ENCODE measurements at regions not wholly inside any gene's neighbourhood (a gene's known extent, or its start where the extent isn't known, plus 50 kb on each side); places are given as distances from the start of the nearest gene placed in this dataset.
"Not testable (repeated sequence)": the region's sequence is repeated elsewhere in the genome, so short reads cannot be mapped to it uniquely, and the experiment has no call there.

DNA sequence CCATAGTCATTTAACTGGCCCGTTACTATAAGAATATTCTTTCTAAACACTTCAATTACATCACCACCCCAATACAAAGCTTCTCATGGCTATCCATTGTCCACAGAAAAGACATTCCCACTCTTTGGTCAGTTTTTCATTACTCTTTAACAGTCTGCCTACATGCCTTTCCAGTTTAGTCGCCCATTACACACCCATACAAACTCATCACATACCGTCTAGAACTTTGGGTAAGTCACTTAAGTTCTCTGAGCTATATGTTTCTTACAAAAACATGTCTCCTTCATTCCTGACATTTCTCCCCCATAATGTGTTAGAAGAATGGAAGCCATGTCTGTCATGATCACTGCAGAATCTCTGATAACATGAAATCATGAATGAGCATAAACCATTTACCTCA, 108.2 kb upstream of the STK17B start:
- no peak for DNase-seq (ENCODE audit: low read depth)

DNA sequence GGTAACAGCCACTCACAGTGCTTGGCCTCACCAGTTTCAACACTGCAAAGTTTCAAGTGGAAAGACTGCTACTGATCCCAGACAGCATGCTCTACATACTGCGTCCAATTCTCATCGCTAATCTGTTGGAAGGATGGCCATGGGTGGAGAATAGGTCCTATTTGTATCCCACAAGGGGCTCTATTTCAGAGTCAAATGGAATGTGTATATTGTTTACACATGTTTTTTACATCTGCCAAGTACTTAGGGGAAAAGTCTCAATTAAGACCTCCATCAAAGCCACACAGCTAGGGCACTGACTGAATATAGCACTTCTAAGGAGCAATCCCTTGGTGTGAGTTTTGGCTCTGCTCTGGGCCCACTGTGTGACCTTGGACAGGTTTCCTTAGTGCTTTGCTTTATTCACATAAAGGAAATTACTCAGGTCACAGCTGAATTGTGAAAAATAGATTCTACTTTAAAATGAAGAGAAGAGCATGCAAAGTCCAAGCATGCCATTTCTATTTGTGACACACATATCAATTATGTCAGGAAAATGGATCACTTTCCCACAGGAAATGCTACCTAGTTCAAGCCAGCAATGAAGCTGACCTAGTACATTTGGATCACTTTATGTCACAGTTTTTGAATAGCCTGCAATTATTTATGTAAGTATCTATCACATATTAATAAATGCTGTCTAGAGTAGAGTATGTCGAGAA, 112.9 kb upstream of the STK17B start:
- DNase-seq (ENCODE audit: low read depth): no peak

GRCh38 chr2:196284866-196285557, 113.6 kb upstream of the STK17B start:
- no peak for DNase-seq (ENCODE audit: low read depth)

DNA sequence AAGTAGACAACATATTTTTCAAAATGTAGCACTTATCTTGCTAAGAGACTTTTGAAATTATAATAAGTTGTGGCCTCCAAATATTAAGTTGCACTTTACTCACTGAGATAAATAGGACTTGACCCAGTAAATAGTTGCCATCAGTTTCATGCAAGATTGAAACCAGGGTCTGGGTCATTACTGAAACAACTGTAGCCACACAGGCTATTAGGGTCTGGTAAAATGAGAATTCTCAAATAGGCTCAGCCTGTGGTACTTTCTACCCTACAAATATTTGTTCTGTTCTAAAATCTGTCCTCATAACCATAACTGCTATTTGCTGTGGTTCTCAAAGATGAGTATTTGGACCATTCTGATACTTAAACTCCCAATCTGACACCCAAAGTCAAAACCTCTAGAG, 115.4 kb upstream of the STK17B start:
- DNase-seq (ENCODE audit: low read depth): no peak

- no peak for DNase-seq (ENCODE audit: low read depth)
These were observed 116.1 kb upstream of the STK17B start for GRCh38 chr2:196287523-196287922.

- DNase-seq (ENCODE audit: low read depth): no peak
These were observed 116.7 kb upstream of the STK17B start for GRCh38 chr2:196288006-196288538.

GRCh38 chr2:196289000-196289399, 117.6 kb upstream of the STK17B start:
- DNase-seq (ENCODE audit: low read depth): no peak

- no peak for DNase-seq (ENCODE audit: low read depth)
These were observed 118.8 kb upstream of the STK17B start for GRCh38 chr2:196290136-196290535.

- no peak for DNase-seq (ENCODE audit: low read depth)
These were observed 119.2 kb upstream of the STK17B start for GRCh38 chr2:196290569-196290968.

- DNase-seq (ENCODE audit: low read depth): no peak
These were observed 120.0 kb upstream of the STK17B start for GRCh38 chr2:196291426-196291825.

DNA sequence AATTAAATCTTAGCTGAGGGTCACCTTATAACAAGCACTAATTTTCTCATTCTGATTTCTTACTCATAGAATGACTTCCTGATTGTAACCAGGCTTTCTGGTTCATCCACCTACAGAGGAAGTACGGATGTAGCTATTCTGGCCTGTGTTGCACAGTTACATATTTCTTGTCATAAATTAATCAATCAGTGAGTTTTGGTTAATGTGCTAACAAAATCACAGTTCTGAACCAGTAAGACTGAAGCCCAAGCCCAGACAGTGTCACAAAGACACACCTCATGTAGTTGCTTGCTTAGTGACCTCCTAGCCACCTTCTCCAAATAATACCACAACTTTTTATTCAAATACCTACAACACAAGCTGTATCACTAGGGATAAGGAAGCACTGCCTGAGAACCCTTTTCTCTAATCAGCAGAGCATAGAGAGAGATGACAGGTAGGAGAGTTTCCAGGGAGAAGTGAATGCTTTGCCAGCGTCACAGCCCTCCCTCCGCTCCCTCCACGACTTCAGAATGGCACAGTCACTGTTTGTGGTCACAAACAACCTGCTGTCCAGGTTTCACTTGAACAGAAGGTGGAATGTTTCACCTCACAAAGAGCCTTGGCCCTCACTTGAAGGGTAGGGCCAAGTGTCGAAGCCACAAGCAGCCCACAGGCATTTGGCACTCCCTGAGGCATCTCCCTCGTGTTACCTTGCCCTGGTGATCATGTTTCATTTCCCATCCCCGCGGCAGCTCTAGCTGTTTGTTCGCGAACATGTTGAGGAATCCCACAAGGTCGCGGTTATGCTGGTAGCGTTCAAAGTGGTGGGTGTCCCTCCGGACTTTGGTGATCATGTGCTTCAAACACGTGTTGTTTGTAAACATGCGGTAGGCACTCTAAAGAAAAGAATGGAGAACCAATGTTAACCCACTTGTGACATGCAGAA, 120.8 kb upstream of the STK17B start:
- no peak for DNase-seq (ENCODE audit: low read depth)

DNA sequence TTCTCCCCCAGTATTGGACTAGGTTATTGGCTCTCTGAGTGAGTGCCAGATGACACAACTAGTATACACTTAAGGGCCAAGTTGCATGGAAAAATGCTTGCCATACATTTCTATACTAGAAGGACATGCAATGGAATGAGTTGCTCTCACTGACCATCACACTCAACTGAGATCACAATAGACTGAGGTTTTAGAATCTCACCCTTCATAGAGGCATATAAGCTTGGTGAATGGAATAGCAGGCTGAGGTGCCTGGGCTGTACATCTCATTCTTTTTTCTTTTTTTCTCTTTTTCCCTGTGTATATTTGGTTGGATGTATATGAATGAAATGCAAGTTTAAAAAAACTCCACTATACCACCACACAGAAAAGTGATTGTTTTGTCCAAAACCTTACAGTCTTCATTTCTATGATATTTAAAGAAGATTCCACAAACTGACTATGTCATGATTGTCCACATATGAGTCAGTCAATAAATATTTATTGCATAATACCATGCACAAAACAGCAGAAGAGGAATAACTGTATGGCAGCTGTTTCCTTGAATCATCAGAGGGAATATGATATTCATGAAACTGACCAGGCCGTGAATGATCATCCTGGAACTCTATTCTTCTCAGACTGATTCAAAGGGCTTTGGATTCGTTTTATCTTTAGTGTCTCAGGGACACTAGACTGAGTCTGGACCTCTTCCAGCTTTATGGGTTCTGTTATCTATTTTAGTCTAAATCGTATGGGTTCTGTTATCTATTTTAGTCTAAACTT, 122.6 kb upstream of the STK17B start:
- no peak for DNase-seq (ENCODE audit: low read depth)

DNA sequence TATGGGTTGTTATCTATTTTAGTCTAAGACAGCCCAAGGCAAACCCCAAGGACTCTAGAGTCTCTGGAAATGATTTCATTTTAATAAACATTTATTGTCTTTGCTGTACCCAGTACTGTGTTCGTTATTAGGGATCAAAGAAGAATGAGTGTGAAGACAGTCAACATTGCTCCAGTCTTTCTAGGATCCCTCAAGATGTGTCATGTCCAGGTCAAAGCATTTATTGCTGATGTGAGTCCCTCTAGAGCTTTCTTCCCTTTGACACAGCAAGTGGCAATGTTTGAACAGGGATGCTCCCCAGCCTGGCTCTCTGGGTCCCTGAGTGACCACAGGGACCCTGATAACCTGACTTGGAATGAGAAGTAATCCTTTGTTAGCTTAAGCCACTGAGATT, 123.1 kb upstream of the STK17B start:
- no peak for DNase-seq (ENCODE audit: low read depth)

- no peak for DNase-seq (ENCODE audit: low read depth)
These were observed 123.6 kb upstream of the STK17B start for GRCh38 chr2:196295005-196295404.

DNA sequence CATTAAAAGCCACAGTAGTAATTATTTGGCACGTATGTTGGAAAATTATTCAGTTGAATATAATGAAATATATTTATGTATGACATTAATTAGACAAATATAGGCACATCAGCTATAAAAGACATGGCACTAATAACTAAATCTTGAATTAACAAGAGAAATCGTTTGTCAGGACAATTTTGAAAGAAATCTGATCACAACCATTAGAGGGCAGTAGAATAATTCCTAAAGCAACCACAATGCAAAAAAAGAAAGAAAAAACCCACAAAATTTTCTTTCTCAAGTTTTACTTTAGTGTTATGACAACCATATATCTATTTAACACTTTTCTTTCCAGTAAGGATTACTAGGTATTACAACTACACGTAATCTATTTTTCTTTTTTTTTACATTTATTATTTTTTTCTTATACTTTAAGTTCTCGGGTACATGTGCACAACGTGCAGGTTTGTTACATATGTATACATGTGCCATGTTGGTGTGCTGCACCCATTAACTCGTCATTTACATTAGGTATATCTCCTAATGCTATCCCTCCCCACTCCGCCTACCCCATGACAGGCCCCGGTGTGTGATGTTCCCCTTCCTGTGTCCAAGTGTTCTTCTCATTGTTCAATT, 126.8 kb upstream of the STK17B start:
- not testable (repeated sequence) for DNase-seq (ENCODE audit: low read depth)

DNA sequence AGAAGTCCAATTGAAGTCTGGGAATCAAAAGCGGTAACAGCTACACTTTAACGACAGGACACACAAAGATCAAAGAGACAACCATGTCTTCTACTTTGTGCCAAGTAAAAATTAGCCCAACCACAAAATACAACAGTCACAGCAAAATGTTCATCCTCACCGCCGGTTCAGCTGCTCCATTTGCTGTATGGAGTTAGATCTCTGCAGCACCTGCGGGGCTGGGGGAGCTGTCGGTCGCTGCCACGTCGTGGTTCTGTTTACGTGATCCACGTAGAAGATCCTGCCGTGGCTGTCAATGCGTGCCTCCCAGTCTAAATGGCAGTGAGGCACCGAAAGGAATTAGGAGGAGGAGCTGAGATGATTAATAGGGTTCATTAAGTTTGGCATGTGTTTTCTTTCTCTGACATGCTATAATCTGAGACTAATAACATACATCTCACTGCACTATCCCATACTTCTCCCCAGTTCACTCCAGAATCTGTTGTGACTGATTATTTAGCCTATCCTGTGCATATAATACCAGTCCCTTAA, 136.5 kb upstream of the STK17B start:
- no peak for DNase-seq (ENCODE audit: low read depth)

- no peak for DNase-seq (ENCODE audit: low read depth)
These were observed 138.3 kb upstream of the STK17B start for GRCh38 chr2:196309691-196310090.

GRCh38 chr2:196314157-196314556, 142.8 kb upstream of the STK17B start:
- no peak for DNase-seq (ENCODE audit: low read depth)

GRCh38 chr2:196314780-196315179, 143.4 kb upstream of the STK17B start:
- DNase-seq (ENCODE audit: low read depth): no peak

DNA sequence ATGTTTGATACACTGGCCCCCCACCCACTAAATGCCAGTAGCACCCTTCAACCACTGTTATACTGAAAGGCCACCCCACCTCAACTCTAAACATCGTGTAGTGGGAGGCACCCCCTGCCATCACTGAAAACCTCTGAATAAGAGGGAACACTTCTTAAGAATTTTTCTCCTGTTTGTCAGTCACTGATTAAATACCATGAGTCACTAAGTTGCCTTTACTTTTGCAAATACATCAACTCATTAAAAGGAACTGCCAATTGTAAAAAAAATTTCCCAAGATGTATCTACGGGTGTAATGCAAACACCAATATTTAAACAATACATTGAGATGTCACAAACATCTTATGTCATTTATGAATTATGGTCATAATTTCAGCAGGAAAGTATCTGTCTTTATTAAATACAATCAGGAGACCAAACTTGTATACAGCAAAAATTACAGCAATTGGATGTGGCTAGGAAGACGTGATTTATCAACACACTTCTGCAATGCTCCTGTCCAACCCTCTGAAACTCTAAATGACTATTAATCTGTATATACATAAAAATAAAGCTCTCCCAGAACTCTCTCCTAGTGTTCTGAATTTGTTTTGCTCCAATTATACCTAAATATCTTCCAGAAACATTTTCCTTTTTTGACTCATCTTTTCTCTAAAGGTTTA, 144.1 kb upstream of the STK17B start:
- DNase-seq (ENCODE audit: low read depth): no peak

DNA sequence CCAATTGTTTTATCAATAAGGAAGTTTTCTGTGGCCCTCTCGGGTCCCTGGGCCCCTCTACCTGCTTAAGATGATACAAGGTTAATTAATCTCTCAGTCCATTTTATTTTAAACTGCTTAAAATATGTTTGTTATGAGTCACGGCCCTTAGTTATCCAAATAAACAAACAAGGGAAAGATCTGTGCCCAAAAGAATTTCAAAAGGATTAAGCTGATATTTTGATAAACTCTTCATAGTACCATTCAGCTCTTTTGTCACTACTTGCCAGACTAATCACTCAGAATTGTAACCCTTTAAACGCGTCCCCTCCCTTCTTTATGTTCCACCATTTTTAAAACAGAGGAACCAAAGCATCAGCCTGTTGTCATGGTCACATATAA, 144.7 kb upstream of the STK17B start:
- DNase-seq (ENCODE audit: low read depth): no peak
